AG09309 (cell line): ENCODE measurements at regions not wholly inside any gene's neighbourhood (a gene's known extent, or its start where the extent isn't known, plus 50 kb on each side); places are given as distances from the start of the nearest gene placed in this dataset.

Experiments used
- DNase-seq: peaks from one replicate; pipeline ENCODE4 v3.0.0-alpha.2; 2010; ENCODE audit warnings: low read depth
- H3K4me3 ChIP-seq: 2 replicates; pipeline ENCODE4 v1.5.1; 2011; ENCODE audit warnings: mild to moderate bottlenecking, low read depth, low read length, moderate library complexity; ENCODE audit not compliant: control insufficient read depth
- TF ChIP-seq, protein P1 (sequence below): IDR thresholded peaks from 2 replicates; pipeline ENCODE4 v1.5.1; 2011; ENCODE audit warnings: mild to moderate bottlenecking, low read depth, low read length, inconsistent platforms; ENCODE audit not compliant: insufficient read depth, control insufficient read depth; ENCODE audit errors: missing control alignments

- DNase-seq: no peak
- TF ChIP-seq, protein P1, sequence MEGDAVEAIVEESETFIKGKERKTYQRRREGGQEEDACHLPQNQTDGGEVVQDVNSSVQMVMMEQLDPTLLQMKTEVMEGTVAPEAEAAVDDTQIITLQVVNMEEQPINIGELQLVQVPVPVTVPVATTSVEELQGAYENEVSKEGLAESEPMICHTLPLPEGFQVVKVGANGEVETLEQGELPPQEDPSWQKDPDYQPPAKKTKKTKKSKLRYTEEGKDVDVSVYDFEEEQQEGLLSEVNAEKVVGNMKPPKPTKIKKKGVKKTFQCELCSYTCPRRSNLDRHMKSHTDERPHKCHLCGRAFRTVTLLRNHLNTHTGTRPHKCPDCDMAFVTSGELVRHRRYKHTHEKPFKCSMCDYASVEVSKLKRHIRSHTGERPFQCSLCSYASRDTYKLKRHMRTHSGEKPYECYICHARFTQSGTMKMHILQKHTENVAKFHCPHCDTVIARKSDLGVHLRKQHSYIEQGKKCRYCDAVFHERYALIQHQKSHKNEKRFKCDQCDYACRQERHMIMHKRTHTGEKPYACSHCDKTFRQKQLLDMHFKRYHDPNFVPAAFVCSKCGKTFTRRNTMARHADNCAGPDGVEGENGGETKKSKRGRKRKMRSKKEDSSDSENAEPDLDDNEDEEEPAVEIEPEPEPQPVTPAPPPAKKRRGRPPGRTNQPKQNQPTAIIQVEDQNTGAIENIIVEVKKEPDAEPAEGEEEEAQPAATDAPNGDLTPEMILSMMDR: no peak
These were observed 163.9 kb upstream of the DAPK1 start for GRCh38 chr9:87333802-87334201.

GRCh38 chr9:87334366-87334765 is 163.3 kb upstream of the DAPK1 start:
- H3K4me3 ChIP-seq: no peak overlapping the region
- no peak for DNase-seq
- TF ChIP-seq, protein P1: no peak

More at GRCh38 chr9:87333802-87334201, 163.9 kb upstream of the DAPK1 start:
- H3K4me3 ChIP-seq: no peak overlapping the region

GRCh38 chr9:87336407-87336806 is 161.3 kb upstream of the DAPK1 start:
- no peak for DNase-seq
- TF ChIP-seq, protein P1: peak; percentile 27
- H3K4me3 ChIP-seq: no peak overlapping the region

DNA sequence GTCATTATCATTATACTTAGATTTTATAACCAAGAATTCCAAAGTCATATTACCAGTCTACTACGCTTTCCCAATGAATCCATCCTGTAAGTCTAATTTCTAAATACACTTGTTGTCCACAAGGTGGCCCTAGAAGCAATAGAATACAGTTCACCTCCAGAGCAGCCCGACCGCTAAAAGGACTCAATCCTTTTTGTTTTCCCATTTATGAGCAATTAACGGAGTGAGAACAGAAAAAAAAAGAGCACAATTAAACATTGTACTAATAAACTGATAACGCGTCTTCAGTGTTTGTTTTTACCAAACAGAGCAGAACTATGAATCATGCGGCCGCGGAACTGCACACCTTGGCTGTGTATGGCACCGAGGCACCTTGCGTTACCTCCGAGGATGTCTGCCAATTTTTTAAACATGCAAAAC is 160.7 kb upstream of the DAPK1 start:
- TF ChIP-seq, protein P1: peak; percentile 57
- peak overlapping the region; percentile 24; the same call in 1 of the 2 replicates for H3K4me3 ChIP-seq
- DNase-seq: peak; percentile 69

DNA sequence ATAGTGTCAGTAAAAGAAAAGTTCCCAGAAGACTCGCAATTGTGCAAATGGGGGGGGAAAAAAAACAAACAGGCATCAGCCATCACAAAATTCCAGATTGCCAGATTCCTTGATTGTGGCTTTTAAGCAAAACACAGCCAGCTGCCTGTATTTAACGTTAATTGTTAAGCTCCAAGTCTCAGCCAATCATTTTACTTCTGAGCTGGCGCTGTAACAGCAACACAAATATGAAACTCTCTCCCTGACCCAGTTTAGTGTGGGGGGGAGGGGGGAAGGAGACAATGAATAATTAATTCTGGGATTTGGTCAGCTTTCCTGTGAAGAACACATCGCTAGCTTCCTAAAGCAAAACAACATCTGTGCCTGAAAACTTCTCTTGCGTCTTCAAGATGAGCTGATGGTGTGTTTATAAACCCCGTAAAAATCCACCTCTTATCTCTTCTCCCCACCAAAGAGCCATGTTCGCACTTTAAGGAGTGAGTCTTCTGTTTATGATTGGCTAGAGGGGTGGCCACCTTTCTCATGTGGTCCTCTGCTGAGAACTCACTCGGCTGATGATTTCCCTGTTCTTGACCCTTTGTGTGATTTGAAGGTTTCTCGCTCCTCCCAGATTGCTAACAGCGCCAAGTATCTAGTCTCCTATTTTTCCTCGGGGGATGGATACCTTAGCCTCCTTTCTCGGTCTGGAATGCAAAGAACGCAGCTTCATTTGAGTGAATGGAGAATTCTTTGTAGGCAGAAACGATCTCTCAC is 160.2 kb upstream of the DAPK1 start:
- TF ChIP-seq, protein P1: no peak
- DNase-seq: no peak

DNA sequence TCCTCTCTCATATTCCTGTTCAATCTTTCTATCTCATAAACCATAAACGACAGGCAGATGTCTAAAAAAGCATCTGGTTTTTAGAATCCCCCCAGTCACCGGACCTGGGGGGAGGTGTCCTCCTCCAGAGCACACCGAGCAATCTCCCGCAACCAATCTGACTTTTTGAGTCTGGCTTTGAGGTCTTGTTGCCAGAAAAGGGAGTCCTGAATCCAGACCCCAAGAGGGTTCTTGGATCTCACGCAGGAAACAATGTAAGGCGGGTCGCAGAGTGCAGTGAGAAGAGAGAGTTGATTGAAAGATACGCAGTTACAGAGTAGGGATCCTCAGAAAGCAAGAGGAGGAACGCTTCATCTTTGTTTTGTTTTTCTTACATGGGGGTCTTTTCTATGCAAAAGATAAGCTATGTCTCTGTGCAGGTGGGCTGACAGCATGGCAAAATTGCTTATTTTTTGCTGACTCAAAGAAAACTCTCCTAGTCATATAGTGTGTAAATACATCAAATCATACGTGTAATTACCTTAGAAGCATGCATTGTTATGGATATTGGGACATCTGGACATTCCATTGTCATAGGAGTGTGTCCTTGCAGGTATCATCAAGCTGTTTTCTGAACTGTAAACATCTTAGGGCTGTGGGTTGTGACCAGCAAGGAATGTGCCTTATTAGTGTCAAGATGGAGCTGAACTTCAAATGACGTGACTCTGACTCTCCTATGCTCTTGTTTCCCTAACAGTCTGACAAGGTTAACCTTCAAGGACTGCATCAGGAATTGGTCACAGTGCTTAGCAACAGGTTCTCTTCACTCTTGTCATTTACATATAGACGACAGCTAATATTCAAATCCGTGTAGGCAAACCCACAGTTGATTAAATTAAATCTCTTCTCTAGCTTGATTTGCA is 159.3 kb upstream of the DAPK1 start:
- DNase-seq: no peak
- TF ChIP-seq, protein P1: no peak
- H3K4me3 ChIP-seq: no peak overlapping the region

More for the DNA sequence above, 160.2 kb upstream of the DAPK1 start:
- H3K4me3 ChIP-seq: peak overlapping the region; percentile 24
